Lower leg skin (tissue), 4 donors: ENCODE measurements at regions not wholly inside any gene's neighbourhood (a gene's known extent, or its start where the extent isn't known, plus 50 kb on each side); places are given as distances from the start of the nearest gene placed in this dataset.

Experiments
- DNase-seq, 2 donors: peaks; one replicate each; pipeline ENCODE4 v3.0.0-alpha.2; 2019; ENCODE audit warnings: low spot score in 2 of 2
- H3K4me3 ChIP-seq: fragments of 200-600 bp; sonication (generic); 2 replicates; pipeline ENCODE4 v1.5.1; 2017; ENCODE audit warnings: mild to moderate bottlenecking, low read depth; ENCODE audit not compliant: poor library complexity, severe bottlenecking
- POLR2A ChIP-seq, 2 donors: fragments of 450-650 bp; IDR thresholded peaks; one replicate each; pipeline ENCODE4 v1.6.1; 2016 to 2017; ENCODE audit warnings: antibody characterized with exemption in 2 of 2, mild to moderate bottlenecking in 1 of 2, moderate library complexity in 1 of 2
- WGBS, 2 donors: methylation state at CpG; one replicate each; pipeline ENCODE4 v1.1.5; 2018; 5-methylcytosine and 5-hydroxymethylcytosine counted together
- intact Hi-C: fragments of 100-400 bp; cut with DNase I; formaldehyde crosslinking; loops from one replicate; pipeline ENCODE4 v1.15.0; 2023; ENCODE audit warnings: low total_unique reads
- TF ChIP-seq, protein P1 (sequence below), 3 donors: fragments of 450-650 bp; IDR thresholded peaks; one replicate each; pipeline ENCODE4 v1.5.1; 2016; ENCODE audit warnings: antibody characterized with exemption in 3 of 3, mild to moderate bottlenecking in 3 of 3, moderate library complexity in 2 of 3

DNA sequence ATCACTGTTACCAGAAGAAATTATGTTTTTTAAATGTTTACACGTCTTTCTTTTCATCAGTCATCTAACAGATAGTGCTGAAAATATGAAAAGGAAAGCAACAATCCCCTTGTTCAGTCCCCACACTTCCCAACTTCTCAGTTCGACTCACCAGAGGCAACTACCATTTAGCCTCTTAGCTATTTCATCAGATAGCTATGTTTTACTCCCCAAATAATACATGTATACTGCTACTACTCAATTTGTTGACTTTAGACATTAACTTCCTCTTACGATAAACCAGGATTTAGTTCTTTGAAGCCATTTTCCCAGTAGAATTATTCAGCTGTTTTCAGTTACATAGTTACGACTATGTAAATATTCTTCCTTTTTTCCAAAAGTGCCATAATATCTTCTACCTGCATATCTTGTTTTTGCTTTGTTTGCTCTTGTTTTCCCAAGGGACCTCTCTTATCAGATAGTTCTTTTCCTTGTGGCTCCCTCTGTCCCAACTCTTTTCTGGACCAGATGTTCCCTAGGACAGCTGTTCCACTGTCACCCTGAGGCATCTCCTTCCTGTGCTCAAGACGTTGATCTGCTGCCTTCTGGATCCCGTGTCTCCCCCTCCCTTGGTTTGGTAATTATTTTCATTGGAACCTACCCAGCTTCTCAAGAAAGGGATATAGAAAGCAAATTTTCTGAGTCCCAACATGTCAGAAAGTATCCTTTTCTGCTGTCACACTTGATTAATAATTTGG lies 289.3 kb upstream of the TANK start:
- intact Hi-C loops, result no loop called here
- no peak overlapping the region for H3K4me3 ChIP-seq
- no peak for TF ChIP-seq POLR2A (IDR thresholded peaks at IDR 0.05)
- TF ChIP-seq, protein P1, sequence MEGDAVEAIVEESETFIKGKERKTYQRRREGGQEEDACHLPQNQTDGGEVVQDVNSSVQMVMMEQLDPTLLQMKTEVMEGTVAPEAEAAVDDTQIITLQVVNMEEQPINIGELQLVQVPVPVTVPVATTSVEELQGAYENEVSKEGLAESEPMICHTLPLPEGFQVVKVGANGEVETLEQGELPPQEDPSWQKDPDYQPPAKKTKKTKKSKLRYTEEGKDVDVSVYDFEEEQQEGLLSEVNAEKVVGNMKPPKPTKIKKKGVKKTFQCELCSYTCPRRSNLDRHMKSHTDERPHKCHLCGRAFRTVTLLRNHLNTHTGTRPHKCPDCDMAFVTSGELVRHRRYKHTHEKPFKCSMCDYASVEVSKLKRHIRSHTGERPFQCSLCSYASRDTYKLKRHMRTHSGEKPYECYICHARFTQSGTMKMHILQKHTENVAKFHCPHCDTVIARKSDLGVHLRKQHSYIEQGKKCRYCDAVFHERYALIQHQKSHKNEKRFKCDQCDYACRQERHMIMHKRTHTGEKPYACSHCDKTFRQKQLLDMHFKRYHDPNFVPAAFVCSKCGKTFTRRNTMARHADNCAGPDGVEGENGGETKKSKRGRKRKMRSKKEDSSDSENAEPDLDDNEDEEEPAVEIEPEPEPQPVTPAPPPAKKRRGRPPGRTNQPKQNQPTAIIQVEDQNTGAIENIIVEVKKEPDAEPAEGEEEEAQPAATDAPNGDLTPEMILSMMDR (IDR thresholded peaks at IDR 0.05), result no peak
- WGBS, 2 donors, result 27 to 34% methylated on average over 6 of the region's 6 CpGs
- no peak for DNase-seq

DNA sequence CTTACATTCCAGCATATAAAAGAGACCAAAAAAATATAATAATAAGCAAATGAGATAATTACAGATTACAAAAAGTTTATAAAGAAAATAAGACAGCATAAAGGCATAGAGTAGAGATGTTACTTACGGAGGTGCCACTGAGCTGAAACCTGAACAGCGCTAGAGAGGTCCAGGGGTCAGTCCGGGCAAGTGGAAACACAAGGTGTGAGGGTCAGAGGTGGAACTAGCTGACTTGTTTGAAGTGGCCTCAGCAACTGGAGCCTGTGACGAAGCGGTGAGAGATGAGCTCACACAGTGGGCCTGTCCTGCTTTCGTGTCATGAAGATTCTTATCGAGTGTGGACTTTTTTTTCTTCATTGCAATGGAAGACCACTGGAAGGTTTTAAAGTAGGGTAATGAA lies 288.3 kb upstream of the TANK start:
- TF ChIP-seq POLR2A (IDR thresholded peaks at IDR 0.05), result no peak
- intact Hi-C loops, result no loop called here
- WGBS, 2 donors, result 90 to 97% methylated on average over 7 of the region's 7 CpGs

DNA sequence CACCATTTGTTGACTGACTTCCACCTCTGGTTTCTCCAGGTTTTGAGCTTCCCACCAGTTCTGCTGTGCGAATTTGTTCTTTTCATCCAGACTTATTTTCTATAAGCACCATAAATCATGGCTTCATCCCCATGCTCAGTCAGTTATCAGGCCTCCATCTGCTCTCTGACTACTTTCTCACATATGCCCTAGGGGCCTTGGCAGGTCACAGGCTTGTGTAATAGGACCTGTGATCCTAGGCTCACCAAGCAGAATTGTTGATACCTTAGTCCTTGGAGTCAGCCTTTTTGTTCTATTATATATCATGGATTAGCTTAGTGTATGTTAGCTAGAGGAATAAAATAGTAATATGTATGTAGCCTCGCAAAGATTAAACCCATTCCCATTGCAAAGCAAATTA lies 284.2 kb upstream of the TANK start:
- DNase-seq, result no peak
- no peak for TF ChIP-seq POLR2A (IDR thresholded peaks at IDR 0.05)
- TF ChIP-seq, protein P1 (IDR thresholded peaks at IDR 0.05), result no peak
- 64 to 71% methylated on average over 2 of the region's 2 CpGs for WGBS, 2 donors
- no peak overlapping the region for H3K4me3 ChIP-seq
- intact Hi-C loops, result no loop called here

More for the DNA sequence above, 288.3 kb upstream of the TANK start:
- H3K4me3 ChIP-seq, result no peak overlapping the region
- no peak for DNase-seq

DNA sequence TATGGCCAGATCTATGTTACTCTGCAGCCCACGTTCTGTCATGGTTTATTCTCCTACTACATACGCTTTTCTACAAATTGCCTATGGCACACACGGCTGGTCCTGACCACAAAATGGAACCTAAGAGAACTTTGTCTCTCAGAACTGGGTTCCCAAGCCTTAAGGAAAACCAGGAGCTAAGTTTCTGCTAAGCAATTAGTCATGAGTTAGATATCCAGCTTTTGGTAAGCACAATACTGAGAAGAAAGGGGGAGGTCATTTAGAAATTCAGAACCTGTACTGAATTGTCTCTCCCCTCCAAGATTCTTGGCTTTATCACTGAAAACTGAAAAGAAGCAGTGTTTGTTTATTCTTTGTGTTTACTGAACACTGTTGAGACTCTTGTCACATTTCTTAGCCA lies 283.5 kb upstream of the TANK start:
- no peak overlapping the region for H3K4me3 ChIP-seq
- intact Hi-C loops, result no loop called here
- TF ChIP-seq, protein P1 (IDR thresholded peaks at IDR 0.05), result no peak
- TF ChIP-seq POLR2A (IDR thresholded peaks at IDR 0.05), result no peak

DNA sequence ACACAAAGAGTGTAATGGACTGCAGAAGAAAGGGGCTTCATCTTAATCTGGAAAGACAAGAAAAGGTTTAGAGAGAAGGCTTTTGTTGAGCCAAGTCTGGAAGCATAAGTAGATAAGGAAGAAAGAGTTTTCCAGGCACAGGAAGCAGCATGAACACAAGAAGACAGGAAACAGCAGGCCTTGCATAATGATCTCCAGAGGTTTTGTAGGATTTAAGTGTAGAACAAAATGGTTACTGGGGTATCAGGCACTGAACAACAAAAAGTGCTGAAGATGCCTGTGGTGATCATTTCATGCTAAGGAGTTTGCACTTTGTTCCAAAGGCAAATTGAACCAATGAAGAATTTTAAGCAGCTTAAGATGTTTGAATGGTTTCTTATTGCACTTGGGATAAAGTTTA lies 281.6 kb upstream of the TANK start:
- intact Hi-C loops, result no loop called here
- H3K4me3 ChIP-seq, result no peak overlapping the region
- DNase-seq, result no peak
- no peak for TF ChIP-seq POLR2A (IDR thresholded peaks at IDR 0.05)
- TF ChIP-seq, protein P1 (IDR thresholded peaks at IDR 0.05), result no peak

More for the DNA sequence above, 283.5 kb upstream of the TANK start:
- no peak for DNase-seq
- WGBS, 2 donors, result 58 to 70% methylated on average over 3 of the region's 3 CpGs

DNA sequence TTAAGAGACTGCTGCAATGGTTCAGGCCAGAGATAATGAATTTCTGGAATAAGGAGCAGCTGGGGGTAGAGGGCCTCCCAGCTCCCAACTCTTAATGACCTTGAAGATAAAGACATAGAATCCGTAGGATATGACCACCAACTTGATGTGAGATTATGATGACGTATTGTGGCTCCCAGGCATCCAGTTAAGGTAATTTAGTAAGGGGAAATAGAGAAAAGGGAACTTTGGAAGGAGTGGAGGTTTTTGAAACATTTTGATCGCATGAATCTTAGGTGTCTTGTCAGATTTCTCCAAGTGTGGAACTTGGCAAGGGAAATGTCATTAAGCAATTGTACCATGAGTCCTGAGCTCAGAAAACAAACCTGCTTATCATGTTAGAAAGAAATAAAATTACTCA lies 277.3 kb upstream of the TANK start:
- intact Hi-C loops, result no loop called here
- H3K4me3 ChIP-seq, result no peak overlapping the region
- WGBS, 2 donors, result 85 to 89% methylated on average over 3 of the region's 3 CpGs
- DNase-seq, result no peak
- TF ChIP-seq, protein P1 (IDR thresholded peaks at IDR 0.05), result no peak
- no peak for TF ChIP-seq POLR2A (IDR thresholded peaks at IDR 0.05)
